ENCODE measurements at regions not wholly inside any gene's neighbourhood (a gene's known extent, or its start where the extent isn't known, plus 50 kb on each side); places are given as distances from the start of the nearest gene placed in this dataset.

- no peak for TF ChIP-seq CTCF (IDR thresholded peaks at IDR 0.05; ENCODE audit: borderline replicate concordance, insufficient read depth, low read depth, low read length)
Observed at GRCh38 chr9:96073531-96074480, 198.3 kb downstream of the ERCC6L2 start.

GRCh38 chr9:96072930-96073329, 197.4 kb downstream of the ERCC6L2 start:
- TF ChIP-seq CTCF (IDR thresholded peaks at IDR 0.05; ENCODE audit: borderline replicate concordance, insufficient read depth, low read depth, low read length) = no peak
- H3K4me3 ChIP-seq (ENCODE audit: low read depth, low read length) = no peak overlapping the region

More at GRCh38 chr9:96073531-96074480, 198.3 kb downstream of the ERCC6L2 start:
- H3K4me3 ChIP-seq (ENCODE audit: low read depth, low read length) = no peak overlapping the region

GRCh38 chr9:96071815-96072124, 196.3 kb downstream of the ERCC6L2 start:
- no peak overlapping the region for H3K4me3 ChIP-seq (ENCODE audit: low read depth, low read length)
- no peak for TF ChIP-seq CTCF (IDR thresholded peaks at IDR 0.05; ENCODE audit: borderline replicate concordance, insufficient read depth, low read depth, low read length)

- peak; percentile 74 for TF ChIP-seq CTCF (IDR thresholded peaks at IDR 0.05; ENCODE audit: borderline replicate concordance, insufficient read depth, low read depth, low read length)
- no peak overlapping the region for H3K4me3 ChIP-seq (ENCODE audit: low read depth, low read length)
Observed at GRCh38 chr9:96071076-96071814, 195.8 kb downstream of the ERCC6L2 start.

GRCh38 chr9:96069629-96070220, 194.2 kb downstream of the ERCC6L2 start:
- no peak for TF ChIP-seq CTCF (IDR thresholded peaks at IDR 0.05; ENCODE audit: borderline replicate concordance, insufficient read depth, low read depth, low read length)
- no peak overlapping the region for H3K4me3 ChIP-seq (ENCODE audit: low read depth, low read length)

- no peak for TF ChIP-seq CTCF (IDR thresholded peaks at IDR 0.05; ENCODE audit: borderline replicate concordance, insufficient read depth, low read depth, low read length)
- no peak overlapping the region for H3K4me3 ChIP-seq (ENCODE audit: low read depth, low read length)
Observed at GRCh38 chr9:96068511-96068910, 193.0 kb downstream of the ERCC6L2 start.

Data from GM12875 (cell line).